Superior temporal gyrus (tissue), 1 donor: ENCODE measurements at regions not wholly inside any gene's neighbourhood (a gene's known extent, or its start where the extent isn't known, plus 50 kb on each side); places are given as distances from the start of the nearest gene placed in this dataset.

Experiments used
- DNase-seq: peaks from one replicate; pipeline ENCODE4 v3.0.0-alpha.2; 2016; ENCODE audit errors: extremely low spot score

DNA sequence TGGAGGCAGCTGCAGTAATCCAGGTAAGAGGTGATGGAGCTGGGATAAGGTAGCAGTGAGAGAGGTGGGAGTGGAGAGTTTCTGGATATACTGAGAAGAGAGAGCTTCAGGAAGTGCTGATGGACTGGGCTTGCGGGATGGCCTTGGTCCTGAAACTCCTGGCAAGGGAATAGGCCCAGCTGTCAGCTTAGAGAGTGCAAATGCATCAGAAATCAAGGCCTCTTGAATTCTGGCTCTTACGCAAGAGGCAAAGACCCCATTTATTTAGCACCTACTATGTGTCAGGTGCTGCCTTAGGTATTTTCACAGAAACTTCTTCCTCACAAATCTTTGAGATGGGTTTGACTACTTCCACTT lies 227.2 kb upstream of the MAP3K1 start:
- no peak for DNase-seq

DNA sequence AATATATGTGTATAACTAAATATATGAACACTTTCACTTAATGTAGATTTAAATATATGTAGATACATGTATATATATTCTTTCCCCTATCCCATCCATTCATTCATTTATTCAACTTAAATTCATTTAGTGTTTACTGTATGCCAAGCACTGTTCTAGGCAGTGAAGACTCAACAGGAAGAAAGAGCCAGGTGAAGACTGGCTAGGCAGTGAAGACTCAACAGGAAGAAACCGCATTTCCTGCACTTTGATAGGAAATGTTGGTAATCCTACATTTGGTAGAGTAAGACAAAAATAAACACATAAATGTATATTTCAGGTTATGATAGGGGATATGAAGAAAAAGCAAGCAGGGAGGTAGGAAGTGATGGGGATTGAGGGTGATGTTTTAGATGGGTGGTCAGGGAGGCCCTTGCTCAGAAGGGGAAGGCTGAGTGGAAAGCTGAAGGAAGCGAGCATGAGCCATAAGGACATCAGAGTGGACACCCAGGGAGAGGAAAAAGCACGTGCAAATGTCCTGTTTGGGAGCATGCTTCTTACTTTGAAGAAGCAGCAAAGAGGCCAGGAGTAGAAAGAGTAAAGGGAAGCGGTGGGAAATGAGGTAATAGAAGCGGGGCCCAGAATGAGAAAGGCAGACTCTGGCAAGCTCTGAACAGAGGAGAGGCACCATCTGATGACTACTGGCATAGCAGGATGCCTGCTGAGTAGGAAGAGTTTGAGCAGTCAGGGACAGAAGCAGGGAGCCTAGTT lies 227.8 kb upstream of the MAP3K1 start:
- DNase-seq, result no peak

DNA sequence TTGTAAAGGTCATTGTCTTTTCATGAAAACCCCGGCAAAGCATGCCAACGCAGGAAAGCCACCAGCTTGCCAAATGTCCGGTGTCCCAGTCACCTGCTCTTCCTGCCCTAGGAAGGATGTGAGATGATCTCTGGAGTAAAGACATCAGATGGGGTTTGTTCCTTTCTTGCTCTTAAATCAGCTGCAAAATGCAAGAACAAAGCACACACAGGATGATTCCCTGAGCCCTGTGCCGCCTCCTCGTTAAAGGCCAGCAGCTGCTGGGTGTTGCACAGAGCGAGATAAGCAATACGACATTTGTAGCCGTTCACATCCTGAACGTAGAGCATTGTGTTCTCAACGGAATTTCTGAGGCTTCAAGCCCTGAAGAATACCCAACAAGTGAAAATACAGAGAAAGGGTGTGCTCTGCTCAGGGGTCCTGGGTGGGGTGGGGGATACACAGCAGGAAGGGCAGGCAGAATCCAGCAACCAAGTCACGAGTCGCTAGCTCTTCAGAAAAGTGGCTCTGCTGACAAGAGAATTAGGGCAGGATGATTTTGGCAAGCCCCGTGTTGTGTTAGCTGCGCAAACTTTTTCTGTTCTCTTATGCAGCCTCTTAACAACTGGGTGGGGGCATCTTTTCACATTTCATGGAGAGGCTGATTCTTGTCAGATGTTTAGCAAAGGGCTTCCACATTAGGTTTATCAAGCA lies 229.2 kb upstream of the MAP3K1 start:
- DNase-seq, result no peak

- DNase-seq, result no peak
Measured at GRCh38 chr5:56585461-56585860, 229.9 kb upstream of the MAP3K1 start.

DNA sequence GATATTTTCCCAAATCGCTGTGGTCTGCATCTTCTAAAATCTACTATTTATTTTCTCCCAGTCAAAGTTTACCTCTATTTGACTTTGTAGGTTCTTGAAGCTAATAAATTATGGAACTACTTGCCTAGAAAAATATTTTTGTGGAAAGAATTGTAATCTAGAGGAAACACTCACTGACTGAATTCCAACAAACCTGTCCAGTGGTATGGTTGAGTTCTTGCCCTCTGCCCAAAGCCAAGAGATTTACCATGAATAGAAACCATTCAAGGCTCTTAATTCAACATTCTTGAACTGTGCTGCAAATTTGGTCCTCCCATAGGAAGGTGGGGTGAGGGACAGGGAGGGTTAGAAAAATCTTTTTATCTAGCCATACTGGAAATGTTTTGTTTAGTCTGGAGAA lies 233.9 kb upstream of the MAP3K1 start:
- DNase-seq, result no peak

DNA sequence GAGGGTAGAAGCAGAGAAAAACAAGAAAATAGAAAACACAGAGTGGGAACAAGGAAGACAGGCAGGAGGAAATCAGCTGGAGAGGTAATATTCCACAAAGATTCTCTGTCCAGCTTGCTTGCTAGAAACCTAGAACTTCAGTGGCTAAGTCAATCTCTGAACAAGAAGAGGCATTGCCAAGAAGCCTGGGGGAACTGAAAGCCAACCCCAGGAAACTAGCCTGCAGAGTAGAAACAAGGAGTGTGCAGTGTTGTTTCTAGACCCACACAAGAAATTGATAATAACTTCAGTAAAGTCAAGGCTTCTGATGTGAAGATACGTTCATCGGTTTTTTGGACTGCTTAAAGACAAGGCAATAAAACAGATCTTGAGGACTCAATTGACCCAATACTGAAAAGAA lies 234.5 kb upstream of the MAP3K1 start:
- DNase-seq, result no peak

GRCh38 chr5:56575821-56576220 lies 239.5 kb upstream of the MAP3K1 start:
- no peak for DNase-seq

- DNase-seq, result no peak
Measured at GRCh38 chr5:56574778-56575177, 240.6 kb upstream of the MAP3K1 start.

DNA sequence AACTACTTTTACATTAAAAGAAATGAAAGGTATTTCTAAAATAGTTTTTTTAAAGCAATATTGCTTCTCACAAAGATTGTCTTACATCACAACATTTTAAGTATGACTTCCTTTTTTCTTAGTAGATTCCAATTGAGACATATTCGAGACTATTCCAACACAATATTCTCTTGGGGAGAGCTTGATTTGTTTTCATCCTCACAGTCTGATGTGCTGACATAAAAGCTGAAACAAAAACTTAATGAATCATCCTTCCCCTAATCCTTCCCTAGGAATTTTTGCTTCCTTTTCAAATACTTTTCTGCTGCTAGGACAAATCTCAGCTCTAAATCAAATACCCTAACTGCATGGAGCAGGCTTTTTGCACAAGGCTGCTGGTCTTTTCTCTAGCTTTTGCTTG lies 245.8 kb upstream of the MAP3K1 start:
- no peak for DNase-seq

GRCh38 chr5:56569076-56569475 lies 246.3 kb upstream of the MAP3K1 start:
- no peak for DNase-seq

GRCh38 chr5:56567278-56567677 lies 248.1 kb upstream of the MAP3K1 start:
- DNase-seq, result no peak

- no peak for DNase-seq
Measured at GRCh38 chr5:56566374-56567249, 248.7 kb upstream of the MAP3K1 start.

- no peak for DNase-seq
Measured at GRCh38 chr5:56565644-56566043, 249.7 kb upstream of the MAP3K1 start.

DNA sequence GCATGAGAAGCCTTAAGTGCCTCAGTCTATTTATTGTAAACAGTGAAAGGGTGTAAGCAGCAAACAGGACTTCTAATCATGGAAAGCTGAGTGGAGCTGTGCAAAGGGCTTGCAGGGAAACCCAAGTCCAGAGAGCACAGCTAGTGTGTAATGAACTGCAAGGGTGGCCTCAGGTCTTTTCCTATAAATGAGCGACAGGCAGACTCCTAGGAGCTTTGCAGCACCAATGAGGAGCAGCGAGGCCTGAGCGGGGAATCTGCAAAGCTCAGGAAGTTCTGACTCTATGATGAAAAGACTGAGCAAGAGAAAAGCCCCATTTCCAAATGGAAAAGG lies 250.1 kb upstream of the MAP3K1 start:
- DNase-seq, result no peak

DNA sequence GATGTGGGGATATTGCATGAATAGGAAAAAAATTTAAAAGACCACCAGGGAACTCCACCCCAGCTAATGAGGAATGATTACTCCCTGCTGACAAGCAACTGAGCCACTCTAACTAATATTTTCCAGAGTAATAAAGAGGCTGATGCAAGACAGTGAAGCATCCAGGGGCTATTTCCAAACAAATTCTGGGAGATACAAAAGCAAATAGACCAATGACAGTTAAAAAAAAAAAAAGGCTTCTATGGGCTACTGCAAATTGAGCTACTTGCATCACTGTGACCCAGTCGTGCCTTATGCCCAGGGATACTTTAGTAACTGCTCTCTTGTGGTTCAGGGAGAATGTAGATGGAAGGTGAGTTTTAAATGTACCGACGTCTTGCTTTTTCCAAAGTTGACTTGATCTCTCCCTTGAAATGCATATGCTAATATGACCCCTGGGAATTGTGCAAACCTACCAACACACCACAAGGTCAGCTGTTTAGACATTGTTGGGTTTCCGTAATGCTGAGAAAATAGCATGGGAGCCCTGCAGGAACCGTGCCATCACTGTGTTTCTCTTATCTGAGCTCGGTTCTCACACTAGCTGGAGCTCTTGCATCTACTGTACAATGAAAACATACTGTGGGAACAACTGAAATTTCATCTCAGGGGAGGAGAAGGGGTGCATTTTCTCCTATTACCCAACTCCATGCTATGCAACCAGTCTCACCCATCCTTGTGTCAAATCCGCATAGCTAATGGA lies 250.6 kb upstream of the MAP3K1 start:
- no peak for DNase-seq

GRCh38 chr5:56561455-56561854 lies 253.9 kb upstream of the MAP3K1 start:
- DNase-seq, result no peak

- no peak for DNase-seq
Measured at GRCh38 chr5:56558131-56558745, 257.1 kb upstream of the MAP3K1 start.

DNA sequence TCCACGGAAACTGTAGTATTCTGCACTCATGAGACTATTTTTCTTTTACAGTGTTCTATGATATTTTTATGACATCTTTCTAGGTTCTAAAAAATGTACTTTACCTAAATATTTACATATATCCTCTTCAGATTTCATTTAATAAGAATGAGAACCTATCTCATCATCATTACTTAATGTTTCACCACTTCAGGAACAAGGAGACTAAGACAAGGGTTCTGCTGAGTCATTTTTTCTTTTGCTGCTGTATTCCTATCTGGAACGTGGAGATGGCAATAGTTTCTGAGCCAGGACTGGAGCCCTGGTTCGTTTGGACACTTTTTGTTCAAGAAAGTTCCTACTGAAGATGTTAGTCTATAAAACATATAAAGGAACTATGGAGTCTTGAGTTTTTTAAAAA lies 258.2 kb upstream of the MAP3K1 start:
- no peak for DNase-seq

GRCh38 chr5:56552612-56553268 lies 262.6 kb upstream of the MAP3K1 start:
- no peak for DNase-seq

GRCh38 chr5:56550227-56550626 lies 265.1 kb upstream of the MAP3K1 start:
- DNase-seq, result no peak
